ENCODE measurements at regions not wholly inside any gene's neighbourhood (a gene's known extent, or its start where the extent isn't known, plus 50 kb on each side); places are given as distances from the start of the nearest gene placed in this dataset.

GRCh38 chr14:84643446-84643845 is 886.5 kb upstream of the FLRT2 start:
- TF ChIP-seq FOXP2 (optimal IDR thresholded peaks at IDR 0.05; ENCODE audit: borderline replicate concordance, extremely low read depth, extremely low read length, insufficient read depth) (no peak), SIN3A (IDR thresholded peaks at IDR 0.05; ENCODE audit: borderline replicate concordance, insufficient read depth, low read length) (no peak), TAF1 (IDR thresholded peaks at IDR 0.05; ENCODE audit: borderline replicate concordance, insufficient read depth, low read length) (no peak), POLR2AphosphoS5 (IDR thresholded peaks at IDR 0.05; ENCODE audit: low read depth, low read length) (no peak), REST (IDR thresholded peaks at IDR 0.05; ENCODE audit: insufficient read depth in 1 of 2, low read depth in 2 of 2, low read length in 2 of 2) (no peak)

GRCh38 chr14:84646786-84647500 is 883.0 kb upstream of the FLRT2 start:
- TF ChIP-seq REST (IDR thresholded peaks at IDR 0.05; ENCODE audit: insufficient read depth in 1 of 2, low read depth in 2 of 2, low read length in 2 of 2) (no peak), POLR2AphosphoS5 (IDR thresholded peaks at IDR 0.05; ENCODE audit: low read depth, low read length) (no peak), TAF1 (IDR thresholded peaks at IDR 0.05; ENCODE audit: borderline replicate concordance, insufficient read depth, low read length) (no peak), SIN3A (IDR thresholded peaks at IDR 0.05; ENCODE audit: borderline replicate concordance, insufficient read depth, low read length) (no peak), FOXP2 (optimal IDR thresholded peaks at IDR 0.05; ENCODE audit: borderline replicate concordance, extremely low read depth, extremely low read length, insufficient read depth) (no peak)

DNA sequence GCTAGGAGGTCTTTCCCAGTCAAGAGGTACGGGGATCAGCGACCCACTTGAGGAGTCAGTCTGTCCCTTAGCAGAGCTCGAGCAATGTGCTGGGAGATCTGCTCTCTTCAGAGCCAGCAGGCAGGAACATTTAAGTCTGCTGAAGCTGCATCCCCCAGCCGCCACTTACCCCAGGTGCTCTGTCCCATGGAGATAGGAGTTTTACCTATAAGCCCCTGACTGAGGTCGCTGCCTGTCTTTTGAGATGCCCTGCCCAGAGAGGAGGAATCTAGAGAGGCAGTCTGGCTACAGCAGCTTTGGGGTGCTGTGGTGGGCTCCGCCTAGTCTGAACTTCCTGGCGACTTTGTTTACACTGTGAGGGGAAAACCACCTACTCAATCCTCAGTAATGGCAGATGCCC is 874.9 kb upstream of the FLRT2 start:
- TF ChIP-seq SIN3A (IDR thresholded peaks at IDR 0.05; ENCODE audit: borderline replicate concordance, insufficient read depth, low read length) (no peak), REST (IDR thresholded peaks at IDR 0.05; ENCODE audit: insufficient read depth in 1 of 2, low read depth in 2 of 2, low read length in 2 of 2) (no peak), FOXP2 (optimal IDR thresholded peaks at IDR 0.05; ENCODE audit: borderline replicate concordance, extremely low read depth, extremely low read length, insufficient read depth) (no peak), TAF1 (IDR thresholded peaks at IDR 0.05; ENCODE audit: borderline replicate concordance, insufficient read depth, low read length) (no peak), POLR2AphosphoS5 (IDR thresholded peaks at IDR 0.05; ENCODE audit: low read depth, low read length) (no peak)

DNA sequence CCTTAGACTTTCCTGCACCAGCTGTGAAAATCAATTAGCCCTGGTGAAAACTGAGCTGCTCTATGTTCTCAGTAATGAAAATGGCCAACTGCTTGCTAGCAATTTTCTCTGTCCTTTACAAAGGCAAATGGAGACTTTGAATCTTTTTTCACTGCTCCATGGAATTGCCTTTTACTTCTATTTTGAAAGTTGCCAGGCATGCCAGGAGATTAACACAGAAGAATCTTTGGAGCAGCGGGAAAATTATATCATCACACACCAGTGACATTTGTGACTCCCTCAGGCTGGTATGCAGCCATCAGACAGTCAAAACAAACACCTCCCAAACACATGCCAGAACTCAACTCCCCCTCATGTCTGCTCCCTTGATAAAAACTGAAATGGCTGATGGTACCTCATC is 872.0 kb upstream of the FLRT2 start:
- no peak for TF ChIP-seq REST (IDR thresholded peaks at IDR 0.05; ENCODE audit: insufficient read depth in 1 of 2, low read depth in 2 of 2, low read length in 2 of 2)
- no peak for TF ChIP-seq TAF1 (IDR thresholded peaks at IDR 0.05; ENCODE audit: borderline replicate concordance, insufficient read depth, low read length)
- no peak for TF ChIP-seq FOXP2 (optimal IDR thresholded peaks at IDR 0.05; ENCODE audit: borderline replicate concordance, extremely low read depth, extremely low read length, insufficient read depth)

DNA sequence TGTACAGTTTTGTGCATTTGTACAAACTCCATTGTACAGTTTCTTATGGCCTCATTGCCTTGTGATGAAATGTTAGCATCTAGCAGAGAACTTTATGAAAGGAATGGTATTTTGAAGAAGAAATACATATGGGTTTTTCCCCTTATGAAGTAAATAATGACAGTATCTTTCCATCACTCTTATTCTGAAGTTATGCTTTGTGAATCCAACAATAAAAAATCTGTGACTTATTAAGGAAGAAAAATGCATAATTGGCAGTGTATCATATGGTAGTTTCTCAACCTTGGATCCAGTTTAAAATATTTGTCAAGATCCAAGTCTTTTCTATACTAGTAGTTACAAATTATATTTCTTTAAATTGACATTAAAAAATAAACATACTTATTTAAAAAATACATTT is 859.1 kb upstream of the FLRT2 start:
- TF ChIP-seq POLR2AphosphoS5 (IDR thresholded peaks at IDR 0.05; ENCODE audit: low read depth, low read length) (no peak), FOXP2 (optimal IDR thresholded peaks at IDR 0.05; ENCODE audit: borderline replicate concordance, extremely low read depth, extremely low read length, insufficient read depth) (no peak)
